ENCODE measurements at regions not wholly inside any gene's neighbourhood (a gene's known extent, or its start where the extent isn't known, plus 50 kb on each side); places are given as distances from the start of the nearest gene placed in this dataset.

DNA sequence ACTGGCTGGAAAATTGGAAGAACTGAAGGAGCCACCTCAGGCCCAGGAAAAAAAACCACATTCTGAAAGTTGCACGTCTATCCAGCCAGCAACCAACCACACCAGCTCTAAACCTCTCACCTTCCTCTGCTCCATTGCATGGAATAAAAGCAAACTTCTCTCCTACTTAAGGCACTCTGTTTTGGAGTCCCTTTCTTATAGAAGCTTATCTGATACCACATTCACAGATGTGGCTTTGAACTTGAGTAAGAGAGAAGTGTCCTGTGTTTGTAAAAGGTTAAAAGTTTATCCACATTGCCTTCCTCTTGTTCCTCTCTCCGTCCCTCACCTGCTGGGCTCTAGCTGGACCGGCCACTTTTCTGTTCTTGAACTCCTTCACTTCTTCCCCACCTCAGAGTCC lies 99.6 kb upstream of the PLXNC1 start:
- TF ChIP-seq, protein P1, sequence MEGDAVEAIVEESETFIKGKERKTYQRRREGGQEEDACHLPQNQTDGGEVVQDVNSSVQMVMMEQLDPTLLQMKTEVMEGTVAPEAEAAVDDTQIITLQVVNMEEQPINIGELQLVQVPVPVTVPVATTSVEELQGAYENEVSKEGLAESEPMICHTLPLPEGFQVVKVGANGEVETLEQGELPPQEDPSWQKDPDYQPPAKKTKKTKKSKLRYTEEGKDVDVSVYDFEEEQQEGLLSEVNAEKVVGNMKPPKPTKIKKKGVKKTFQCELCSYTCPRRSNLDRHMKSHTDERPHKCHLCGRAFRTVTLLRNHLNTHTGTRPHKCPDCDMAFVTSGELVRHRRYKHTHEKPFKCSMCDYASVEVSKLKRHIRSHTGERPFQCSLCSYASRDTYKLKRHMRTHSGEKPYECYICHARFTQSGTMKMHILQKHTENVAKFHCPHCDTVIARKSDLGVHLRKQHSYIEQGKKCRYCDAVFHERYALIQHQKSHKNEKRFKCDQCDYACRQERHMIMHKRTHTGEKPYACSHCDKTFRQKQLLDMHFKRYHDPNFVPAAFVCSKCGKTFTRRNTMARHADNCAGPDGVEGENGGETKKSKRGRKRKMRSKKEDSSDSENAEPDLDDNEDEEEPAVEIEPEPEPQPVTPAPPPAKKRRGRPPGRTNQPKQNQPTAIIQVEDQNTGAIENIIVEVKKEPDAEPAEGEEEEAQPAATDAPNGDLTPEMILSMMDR (IDR thresholded peaks at IDR 0.05): no peak
- no peak for TF ChIP-seq POLR2A (IDR thresholded peaks at IDR 0.05)
